ENCODE measurements at regions not wholly inside any gene's neighbourhood (a gene's known extent, or its start where the extent isn't known, plus 50 kb on each side); places are given as distances from the start of the nearest gene placed in this dataset.

DNA sequence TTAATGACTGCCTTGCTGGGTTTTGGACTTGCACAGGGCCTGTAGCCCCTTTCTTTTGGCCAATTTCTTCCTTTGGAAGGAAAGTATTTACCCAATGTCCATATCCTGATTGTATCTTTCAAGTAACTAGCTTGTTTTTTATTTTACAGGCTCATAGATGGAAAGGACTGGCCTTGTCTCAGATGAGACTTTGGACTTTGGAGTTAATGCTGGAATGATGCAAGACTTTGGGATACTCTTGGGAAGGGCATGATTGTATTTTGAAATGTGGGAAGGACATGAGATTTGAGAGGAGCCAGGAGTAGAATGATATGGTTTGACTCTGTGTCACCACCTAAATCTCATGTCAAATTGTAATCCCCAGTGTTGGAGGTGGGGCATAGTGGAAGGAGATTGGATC, 140.1 kb downstream of the C1orf94 start:
- TF ChIP-seq, protein P1, sequence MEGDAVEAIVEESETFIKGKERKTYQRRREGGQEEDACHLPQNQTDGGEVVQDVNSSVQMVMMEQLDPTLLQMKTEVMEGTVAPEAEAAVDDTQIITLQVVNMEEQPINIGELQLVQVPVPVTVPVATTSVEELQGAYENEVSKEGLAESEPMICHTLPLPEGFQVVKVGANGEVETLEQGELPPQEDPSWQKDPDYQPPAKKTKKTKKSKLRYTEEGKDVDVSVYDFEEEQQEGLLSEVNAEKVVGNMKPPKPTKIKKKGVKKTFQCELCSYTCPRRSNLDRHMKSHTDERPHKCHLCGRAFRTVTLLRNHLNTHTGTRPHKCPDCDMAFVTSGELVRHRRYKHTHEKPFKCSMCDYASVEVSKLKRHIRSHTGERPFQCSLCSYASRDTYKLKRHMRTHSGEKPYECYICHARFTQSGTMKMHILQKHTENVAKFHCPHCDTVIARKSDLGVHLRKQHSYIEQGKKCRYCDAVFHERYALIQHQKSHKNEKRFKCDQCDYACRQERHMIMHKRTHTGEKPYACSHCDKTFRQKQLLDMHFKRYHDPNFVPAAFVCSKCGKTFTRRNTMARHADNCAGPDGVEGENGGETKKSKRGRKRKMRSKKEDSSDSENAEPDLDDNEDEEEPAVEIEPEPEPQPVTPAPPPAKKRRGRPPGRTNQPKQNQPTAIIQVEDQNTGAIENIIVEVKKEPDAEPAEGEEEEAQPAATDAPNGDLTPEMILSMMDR (IDR thresholded peaks at IDR 0.05; ENCODE audit: low read depth, low read length): no peak
- TF ChIP-seq POLR2A (IDR thresholded peaks at IDR 0.05; ENCODE audit: extremely low read depth, insufficient read length): no peak
- TF ChIP-seq, protein P2, sequence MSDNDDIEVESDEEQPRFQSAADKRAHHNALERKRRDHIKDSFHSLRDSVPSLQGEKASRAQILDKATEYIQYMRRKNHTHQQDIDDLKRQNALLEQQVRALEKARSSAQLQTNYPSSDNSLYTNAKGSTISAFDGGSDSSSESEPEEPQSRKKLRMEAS (IDR thresholded peaks at IDR 0.05; ENCODE audit: low read depth, low read length): no peak

Measured in NB4 (cell line).